ENCODE measurements at regions not wholly inside any gene's neighbourhood (a gene's known extent, or its start where the extent isn't known, plus 50 kb on each side); places are given as distances from the start of the nearest gene placed in this dataset.

DNA sequence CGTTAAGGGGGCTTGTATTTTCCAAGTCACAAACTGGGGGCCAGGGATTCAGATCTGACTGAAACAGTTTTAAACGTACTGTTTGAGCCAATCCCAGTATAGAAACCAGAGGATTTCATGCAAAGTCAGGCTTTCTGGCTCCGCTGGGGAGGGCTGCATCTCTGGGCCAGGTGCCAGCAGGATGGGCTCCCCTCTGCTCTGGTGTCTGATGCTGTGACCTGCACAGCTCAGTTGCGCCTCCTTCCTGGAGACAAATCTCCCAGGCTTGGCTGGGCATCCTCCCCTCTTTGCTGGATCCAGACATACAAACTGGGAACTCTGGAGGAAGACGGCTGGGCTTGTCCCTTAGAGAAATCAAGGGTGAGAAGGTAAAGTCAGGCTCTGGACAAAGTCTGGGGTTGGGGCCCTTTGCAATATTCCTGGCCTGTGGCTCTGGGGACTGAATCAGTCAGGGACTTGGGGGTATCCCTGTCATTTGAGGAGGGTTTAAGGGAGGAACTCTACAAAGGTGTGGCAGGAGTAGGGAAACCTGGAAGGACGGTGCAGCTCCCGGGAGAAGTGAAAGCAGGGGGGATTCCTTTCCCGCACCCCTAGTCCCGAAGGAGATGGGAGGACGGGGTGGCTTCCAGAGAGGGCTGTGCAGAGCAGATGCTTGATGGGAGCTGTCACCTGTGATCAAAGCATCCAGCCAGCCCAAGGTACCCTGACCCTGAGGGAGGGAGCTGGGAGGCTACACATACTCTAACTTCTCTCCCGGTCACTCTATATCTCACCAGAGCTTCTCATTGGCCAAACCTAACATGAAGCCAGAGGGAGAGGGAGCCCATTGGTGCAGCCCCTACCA lies 114.8 kb upstream of the ATP2B2 start:
- no peaks in the 10 kb centered on the region for H3K4me1 ChIP-seq (ENCODE audit: control insufficient read depth in 2 of 3, insufficient read depth in 2 of 3, low read depth in 1 of 3, low read length in 3 of 3)
- H3K9ac ChIP-seq (ENCODE audit: low read length in 3 of 3) = no peak overlapping the region
- intact Hi-C loops (cut with DNase I) = no loop called here
- TF ChIP-seq, protein P1, sequence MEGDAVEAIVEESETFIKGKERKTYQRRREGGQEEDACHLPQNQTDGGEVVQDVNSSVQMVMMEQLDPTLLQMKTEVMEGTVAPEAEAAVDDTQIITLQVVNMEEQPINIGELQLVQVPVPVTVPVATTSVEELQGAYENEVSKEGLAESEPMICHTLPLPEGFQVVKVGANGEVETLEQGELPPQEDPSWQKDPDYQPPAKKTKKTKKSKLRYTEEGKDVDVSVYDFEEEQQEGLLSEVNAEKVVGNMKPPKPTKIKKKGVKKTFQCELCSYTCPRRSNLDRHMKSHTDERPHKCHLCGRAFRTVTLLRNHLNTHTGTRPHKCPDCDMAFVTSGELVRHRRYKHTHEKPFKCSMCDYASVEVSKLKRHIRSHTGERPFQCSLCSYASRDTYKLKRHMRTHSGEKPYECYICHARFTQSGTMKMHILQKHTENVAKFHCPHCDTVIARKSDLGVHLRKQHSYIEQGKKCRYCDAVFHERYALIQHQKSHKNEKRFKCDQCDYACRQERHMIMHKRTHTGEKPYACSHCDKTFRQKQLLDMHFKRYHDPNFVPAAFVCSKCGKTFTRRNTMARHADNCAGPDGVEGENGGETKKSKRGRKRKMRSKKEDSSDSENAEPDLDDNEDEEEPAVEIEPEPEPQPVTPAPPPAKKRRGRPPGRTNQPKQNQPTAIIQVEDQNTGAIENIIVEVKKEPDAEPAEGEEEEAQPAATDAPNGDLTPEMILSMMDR (IDR thresholded peaks at IDR 0.05; ENCODE audit: borderline replicate concordance, extremely low read depth, insufficient read depth) = no peak
- no peak overlapping the region for H3K27ac ChIP-seq (ENCODE audit: low read depth in 2 of 2, low read length in 2 of 2)
- H3K27me3 ChIP-seq (ENCODE audit: control insufficient read depth, insufficient read depth, low read length) = no peaks in the 10 kb centered on the region
- DNase-seq (peak in 1 of 5 donors; percentile 14), FAIRE-seq (no peak)
- H3K9me3 ChIP-seq (ENCODE audit: control insufficient read depth in 2 of 3, insufficient read depth in 1 of 3, low read length in 3 of 3) = no peaks in the 10 kb centered on the region
- no peaks in the 10 kb centered on the region for H3K36me3 ChIP-seq (ENCODE audit: control insufficient read depth in 2 of 3, insufficient read depth in 3 of 3, low read length in 3 of 3)
- H3K4me3 ChIP-seq (ENCODE audit: low read length in 3 of 3) = no peak overlapping the region

DNA sequence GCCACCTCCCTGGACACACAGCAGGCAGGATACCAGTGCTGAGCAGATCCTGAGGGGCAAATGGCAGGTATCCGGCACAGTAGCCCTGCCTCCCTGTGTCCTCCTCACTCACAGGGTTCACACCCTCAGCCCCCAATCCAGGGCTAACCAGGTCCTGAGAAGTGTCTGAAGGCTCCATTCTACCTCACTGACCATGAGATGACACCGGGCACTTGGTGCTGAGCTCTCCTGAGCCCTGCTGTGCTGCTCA lies 115.4 kb upstream of the ATP2B2 start:
- H3K4me3 ChIP-seq (ENCODE audit: low read length in 3 of 3) = no peak overlapping the region

DNA sequence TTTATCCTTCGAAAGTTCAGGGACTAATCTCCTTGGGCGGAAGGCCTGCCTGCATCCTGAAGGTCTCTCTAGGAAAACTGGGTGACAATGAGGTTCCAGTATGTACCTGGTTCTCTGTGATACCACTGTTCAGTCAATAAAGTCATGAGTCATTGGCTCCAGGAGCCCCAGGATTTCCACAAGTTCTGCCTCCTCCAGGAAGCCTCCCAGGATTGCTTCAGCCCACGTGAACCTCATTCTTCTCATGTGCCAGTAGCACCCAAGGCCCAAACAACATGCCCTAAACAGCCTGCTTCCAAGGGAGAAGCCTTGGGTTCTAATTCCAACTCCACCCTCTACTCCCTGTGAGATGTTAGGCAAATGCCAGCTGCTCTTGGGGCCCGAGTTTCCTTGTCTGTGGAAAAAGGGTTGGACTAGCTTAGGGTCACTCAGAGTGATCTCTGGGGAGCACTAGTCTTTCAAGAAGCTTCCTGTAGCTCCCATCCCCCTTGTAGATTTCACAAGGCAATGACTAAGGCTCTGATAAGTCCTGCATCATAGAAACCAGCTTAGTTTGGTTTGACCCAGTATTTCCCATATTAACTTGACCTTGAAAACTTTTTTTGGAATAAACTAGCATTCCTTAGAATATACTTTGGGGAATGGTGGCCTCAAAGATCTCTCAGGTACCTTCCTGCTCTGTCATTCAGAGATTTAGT lies 118.3 kb upstream of the ATP2B2 start:
- FAIRE-seq = no peak
- TF ChIP-seq, protein P1 (IDR thresholded peaks at IDR 0.05; ENCODE audit: borderline replicate concordance, extremely low read depth, insufficient read depth) = no peak
- Histone ChIP-seq H3K4me1 (ENCODE audit: control insufficient read depth in 2 of 3, insufficient read depth in 2 of 3, low read depth in 1 of 3, low read length in 3 of 3) (no peaks in the 10 kb centered on the region), H3K9me3 (ENCODE audit: control insufficient read depth in 2 of 3, insufficient read depth in 1 of 3, low read length in 3 of 3) (no peaks in the 10 kb centered on the region), H3K27me3 (ENCODE audit: control insufficient read depth, insufficient read depth, low read length) (no peaks in the 10 kb centered on the region), H3K36me3 (ENCODE audit: control insufficient read depth in 2 of 3, insufficient read depth in 3 of 3, low read length in 3 of 3) (no peaks in the 10 kb centered on the region), H3K9ac (ENCODE audit: low read length in 3 of 3) (no peak overlapping the region), H3K4me3 (ENCODE audit: low read length in 3 of 3) (no peak overlapping the region), H3K27ac (ENCODE audit: low read depth in 2 of 2, low read length in 2 of 2) (no peak overlapping the region)
- intact Hi-C loops (cut with DNase I) = no loop called here
- no peak for DNase-seq

More for the DNA sequence above, 115.4 kb upstream of the ATP2B2 start:
- DNase-seq (no peak), FAIRE-seq (no peak)
- H3K27me3 ChIP-seq (ENCODE audit: control insufficient read depth, insufficient read depth, low read length) = no peaks in the 10 kb centered on the region
- no peaks in the 10 kb centered on the region for H3K9me3 ChIP-seq (ENCODE audit: control insufficient read depth in 2 of 3, insufficient read depth in 1 of 3, low read length in 3 of 3)
- H3K9ac ChIP-seq (ENCODE audit: low read length in 3 of 3) = no peak overlapping the region
- TF ChIP-seq, protein P1 (IDR thresholded peaks at IDR 0.05; ENCODE audit: borderline replicate concordance, extremely low read depth, insufficient read depth) = no peak
- intact Hi-C loops (cut with DNase I) = no loop called here
- no peak overlapping the region for H3K27ac ChIP-seq (ENCODE audit: low read depth in 2 of 2, low read length in 2 of 2)
- no peaks in the 10 kb centered on the region for H3K36me3 ChIP-seq (ENCODE audit: control insufficient read depth in 2 of 3, insufficient read depth in 3 of 3, low read length in 3 of 3)
- no peaks in the 10 kb centered on the region for H3K4me1 ChIP-seq (ENCODE audit: control insufficient read depth in 2 of 3, insufficient read depth in 2 of 3, low read depth in 1 of 3, low read length in 3 of 3)

Measured in kidney (tissue), 13 donors.